B cell (primary cell): ENCODE measurements at regions not wholly inside any gene's neighbourhood (a gene's known extent, or its start where the extent isn't known, plus 50 kb on each side); places are given as distances from the start of the nearest gene placed in this dataset.

ENCODE experiments used
- ATAC-seq: fragments of 200-7000 bp; cut with Tn5 transposase; one replicate; pipeline ENCODE4 v1.10.0; 2021; ENCODE audit warnings: low read depth, mild to moderate bottlenecking, moderate number of reproducible peaks, moderate library complexity
- CTCF ChIA-PET: fragments of 350-600 bp; sonication (Branson Sonifier 250); formaldehyde crosslinking; loops from one replicate; lab custom pipeline; 2021; ENCODE audit warnings: antibody characterized with exemption, inconsistent platforms; lab: Charles Lee
- POLR2A ChIA-PET: fragments of 350-600 bp; sonication (Branson Sonifier 250); formaldehyde crosslinking; loops from one replicate; lab custom pipeline; 2021; ENCODE audit warnings: antibody characterized with exemption; lab: Charles Lee
- DNase-seq: peaks from one replicate; pipeline ENCODE4 v3.0.0; 2013
- H2AFZ ChIP-seq: 2 replicates; pipeline ENCODE4 v1.6.1; 2012; ENCODE audit warnings: mild to moderate bottlenecking, low read depth, low read length; ENCODE audit not compliant: insufficient read depth, poor library complexity, severe bottlenecking
- H3K27ac ChIP-seq, 2 donors: 1 replicate in 1 of 2; 2 replicates in 1 of 2; pipeline ENCODE4 v1.5.1; 2012 to 2013; ENCODE audit warnings: low read length in 2 of 2, mild to moderate bottlenecking in 2 of 2, moderate library complexity in 1 of 2
- H3K27me3 ChIP-seq, 4 experiments: fragments of 200-600 bp in 1 of 4; sonication (generic) in 1 of 4; replicated peaks in 1 of 4; 1 replicate in 2 of 4; 2 replicates in 2 of 4; pipeline versions ENCODE4 v1.6.1 to v1.7.0; 2013 to 2016; ENCODE audit warnings: low read length in 3 of 4, mild to moderate bottlenecking in 2 of 4, mixed read lengths in 1 of 4, moderate library complexity in 1 of 4; ENCODE audit not compliant: insufficient read depth in 4 of 4, control insufficient read depth in 3 of 4; ENCODE audit errors: control extremely low read depth in 1 of 4
- H3K36me3 ChIP-seq, 2 experiments: replicated peaks in 1 of 2; 1 replicate in 1 of 2; 2 replicates in 1 of 2; pipeline versions ENCODE4 v1.6.1 to v1.7.1; 2013; ENCODE audit warnings: low read length in 1 of 2; ENCODE audit not compliant: insufficient read depth in 2 of 2, control insufficient read depth in 1 of 2; ENCODE audit errors: control extremely low read depth in 1 of 2, extremely low read depth in 1 of 2
- H3K4me1 ChIP-seq, 2 donors: fragments of 200-600 bp in 1 of 2; sonication (generic) in 1 of 2; 1 replicate in 1 of 2; 2 replicates in 1 of 2; pipeline versions ENCODE4 v1.5.1 to v1.6.1; 2013 to 2017; ENCODE audit warnings: low read length in 2 of 2; ENCODE audit not compliant: control insufficient read depth in 2 of 2, insufficient read depth in 2 of 2
- H3K4me2 ChIP-seq: replicated peaks from 2 replicates; pipeline ENCODE3; 2012; ENCODE audit warnings: mild to moderate bottlenecking, low read depth, low read length; ENCODE audit not compliant: poor library complexity, severe bottlenecking
- H3K4me3 ChIP-seq, 5 experiments: fragments of 200-600 bp in 1 of 5; sonication (generic) in 1 of 5; 1 replicate in 3 of 5; 2 replicates in 2 of 5; pipeline versions ENCODE4 v1.5.1 to v1.7.0; 2011 to 2016; ENCODE audit warnings: low read length in 4 of 5, mild to moderate bottlenecking in 4 of 5, low read depth in 2 of 5, control low read depth in 1 of 5, moderate library complexity in 1 of 5; ENCODE audit not compliant: insufficient read depth in 1 of 5; ENCODE audit errors: control extremely low read depth in 1 of 5, extremely low read depth in 1 of 5
- H3K79me2 ChIP-seq: fragments of 200-600 bp; sonication (generic); one replicate; pipeline ENCODE4 v1.6.0; 2016; ENCODE audit warnings: low read length; ENCODE audit not compliant: control insufficient read depth, insufficient read depth
- H3K9ac ChIP-seq: fragments of 200-600 bp; sonication (generic); 2 replicates; pipeline ENCODE4 v1.6.1; 2017; ENCODE audit warnings: mild to moderate bottlenecking, low read length, moderate library complexity
- H3K9me3 ChIP-seq, 3 donors: one replicate each; pipeline versions ENCODE4 v1.6.1 to v1.7.1; 2013; ENCODE audit warnings: low read length in 2 of 3; ENCODE audit not compliant: control insufficient read depth in 2 of 3, insufficient read depth in 1 of 3; ENCODE audit errors: control extremely low read depth in 1 of 3
- H4K20me1 ChIP-seq: 2 replicates; pipeline ENCODE4 v1.6.0; 2012; ENCODE audit warnings: mild to moderate bottlenecking, low read length; ENCODE audit not compliant: insufficient read depth, control insufficient read depth, poor library complexity, severe bottlenecking
- H3K27ac Mint-ChIP-seq: one replicate; pipeline ENCODE4 v1.8.0; 2021; ENCODE audit warnings: mixed read lengths
- H3K27me3 Mint-ChIP-seq: one replicate; pipeline ENCODE4 v1.8.0; 2021; ENCODE audit warnings: mixed read lengths
- H3K4me1 Mint-ChIP-seq: one replicate; pipeline ENCODE4 v1.8.0; 2021; ENCODE audit warnings: mixed read lengths
- H3K4me3 Mint-ChIP-seq: one replicate; pipeline ENCODE4 v1.8.0; 2021; ENCODE audit warnings: mixed read lengths
- H3K9me3 Mint-ChIP-seq: one replicate; pipeline ENCODE4 v1.8.0; 2022; ENCODE audit warnings: mixed read lengths; ENCODE audit not compliant: insufficient read depth
- EZH2 ChIP-seq: IDR thresholded peaks from 2 replicates; pipeline ENCODE4 v1.6.1; 2012; ENCODE audit warnings: borderline replicate concordance, low read depth, mild to moderate bottlenecking, moderate library complexity, low read length; ENCODE audit not compliant: insufficient read depth, poor library complexity, severe bottlenecking
- WGBS: methylation state at CpG from one replicate; pipeline ENCODE4 v1.1.5; 2013; ENCODE audit warnings: missing lambda C conversion rate; ENCODE audit not compliant: insufficient coverage; 5-methylcytosine and 5-hydroxymethylcytosine counted together
- intact Hi-C: fragments of 100-400 bp; cut with micrococcal nuclease; formaldehyde crosslinking; loops from one replicate; pipeline ENCODE4 v1.10.0; 2022
- TF ChIP-seq, protein P1 (sequence below): fragments of 200-600 bp; IDR thresholded peaks from one replicate; pipeline ENCODE4 v1.8.0; 2022; ENCODE audit warnings: antibody characterized with exemption, mild to moderate bottlenecking

DNA sequence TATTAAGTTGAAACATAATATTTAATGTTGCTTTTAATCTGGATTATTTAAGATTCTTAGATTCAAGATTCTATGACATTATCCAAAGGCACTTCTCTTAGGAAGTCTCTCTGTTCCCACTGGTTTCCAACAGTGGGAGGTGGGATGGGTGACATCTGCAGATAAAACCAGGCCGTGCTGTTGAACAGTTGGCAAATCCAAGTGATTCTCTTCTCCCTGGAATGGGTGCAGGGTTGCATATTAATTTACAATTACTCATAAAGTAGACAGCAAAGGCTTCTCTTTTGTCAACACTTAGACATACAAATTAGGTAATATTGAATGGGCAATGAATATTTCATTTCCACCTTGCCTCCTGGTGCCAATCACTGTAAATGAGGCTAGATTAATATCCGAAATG is 233.7 kb upstream of the IL12B start:
- no peaks in the 10 kb centered on the region for H4K20me1 ChIP-seq
- DNase-seq: no peak
- no peaks in the 10 kb centered on the region for H3K36me3 ChIP-seq
- no CpG with 5 or more reads among the region's 2 CpGs for WGBS
- TF ChIP-seq, protein P1, sequence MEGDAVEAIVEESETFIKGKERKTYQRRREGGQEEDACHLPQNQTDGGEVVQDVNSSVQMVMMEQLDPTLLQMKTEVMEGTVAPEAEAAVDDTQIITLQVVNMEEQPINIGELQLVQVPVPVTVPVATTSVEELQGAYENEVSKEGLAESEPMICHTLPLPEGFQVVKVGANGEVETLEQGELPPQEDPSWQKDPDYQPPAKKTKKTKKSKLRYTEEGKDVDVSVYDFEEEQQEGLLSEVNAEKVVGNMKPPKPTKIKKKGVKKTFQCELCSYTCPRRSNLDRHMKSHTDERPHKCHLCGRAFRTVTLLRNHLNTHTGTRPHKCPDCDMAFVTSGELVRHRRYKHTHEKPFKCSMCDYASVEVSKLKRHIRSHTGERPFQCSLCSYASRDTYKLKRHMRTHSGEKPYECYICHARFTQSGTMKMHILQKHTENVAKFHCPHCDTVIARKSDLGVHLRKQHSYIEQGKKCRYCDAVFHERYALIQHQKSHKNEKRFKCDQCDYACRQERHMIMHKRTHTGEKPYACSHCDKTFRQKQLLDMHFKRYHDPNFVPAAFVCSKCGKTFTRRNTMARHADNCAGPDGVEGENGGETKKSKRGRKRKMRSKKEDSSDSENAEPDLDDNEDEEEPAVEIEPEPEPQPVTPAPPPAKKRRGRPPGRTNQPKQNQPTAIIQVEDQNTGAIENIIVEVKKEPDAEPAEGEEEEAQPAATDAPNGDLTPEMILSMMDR: no peak
- TF ChIP-seq EZH2: no peak
- no peak overlapping the region for H3K27ac Mint-ChIP-seq
- no peak overlapping the region for H3K4me3 ChIP-seq
- intact Hi-C loops: no loop called here
- no peaks in the 10 kb centered on the region for H3K4me1 ChIP-seq
- CTCF ChIA-PET: no interaction called here
- POLR2A ChIA-PET: no interaction called here
- H2AFZ ChIP-seq: no peak overlapping the region
- no peaks in the 10 kb centered on the region for H3K9me3 ChIP-seq
- H3K9ac ChIP-seq: no peak overlapping the region
- H3K27me3 Mint-ChIP-seq: peaks cover under 1% of the 10 kb centered on the region
- H3K4me2 ChIP-seq: no peak overlapping the region
- H3K27ac ChIP-seq: no peak overlapping the region
- H3K4me3 Mint-ChIP-seq: no peak overlapping the region
- H3K4me1 Mint-ChIP-seq: no peaks in the 10 kb centered on the region
- H3K79me2 ChIP-seq: no peaks in the 10 kb centered on the region
- no peak for ATAC-seq
- no peaks in the 10 kb centered on the region for H3K27me3 ChIP-seq
- no peaks in the 10 kb centered on the region for H3K9me3 Mint-ChIP-seq

DNA sequence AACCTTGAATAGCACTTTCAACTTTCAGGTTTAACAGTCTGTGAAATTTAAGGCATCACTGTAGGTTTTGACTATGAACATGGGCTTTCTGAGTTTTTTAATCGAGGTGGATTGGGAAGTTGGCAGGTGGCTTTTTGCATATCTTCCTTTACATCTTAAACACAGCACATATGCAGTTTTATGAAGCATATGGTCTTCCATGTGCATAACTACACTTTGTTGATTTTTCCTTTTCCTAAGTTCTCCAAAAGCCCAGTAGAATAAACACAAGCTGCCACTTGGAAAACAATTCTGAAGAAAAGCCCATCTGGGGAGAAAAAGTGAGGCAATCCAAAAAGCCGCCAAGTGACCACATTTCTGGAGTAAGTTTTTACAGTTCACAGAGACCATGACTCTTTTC is 236.5 kb upstream of the IL12B start:
- H2AFZ ChIP-seq: no peak overlapping the region
- no peaks in the 10 kb centered on the region for H3K9me3 Mint-ChIP-seq
- H3K27me3 Mint-ChIP-seq: no peaks in the 10 kb centered on the region
- no peak for ATAC-seq
- no peaks in the 10 kb centered on the region for H3K4me1 ChIP-seq
- H3K27ac Mint-ChIP-seq: no peak overlapping the region
- DNase-seq: no peak
- WGBS: no CpG with 5 or more reads among the region's 2 CpGs
- H3K36me3 ChIP-seq: no peaks in the 10 kb centered on the region
- no peaks in the 10 kb centered on the region for H4K20me1 ChIP-seq
- H3K4me3 ChIP-seq: no peak overlapping the region
- no peak overlapping the region for H3K27ac ChIP-seq
- no peak for TF ChIP-seq EZH2
- TF ChIP-seq, protein P1: no peak
- no peaks in the 10 kb centered on the region for H3K79me2 ChIP-seq
- intact Hi-C loops: no loop called here
- no peaks in the 10 kb centered on the region for H3K27me3 ChIP-seq
- POLR2A ChIA-PET: no interaction called here
- H3K9me3 ChIP-seq: no peaks in the 10 kb centered on the region
- no peak overlapping the region for H3K4me2 ChIP-seq
- no peak overlapping the region for H3K9ac ChIP-seq
- no peaks in the 10 kb centered on the region for H3K4me1 Mint-ChIP-seq
- no peak overlapping the region for H3K4me3 Mint-ChIP-seq
- CTCF ChIA-PET: interaction anchor here (0.7 kb wide), 1 partner anchor 1280 kb away, joined by 3 read pairs; no protein-coding TSS in a partner anchor
